HK-2 (cell line): ENCODE measurements at regions not wholly inside any gene's neighbourhood (a gene's known extent, or its start where the extent isn't known, plus 50 kb on each side); places are given as distances from the start of the nearest gene placed in this dataset.
"Not testable (repeated sequence)": the region's sequence is repeated elsewhere in the genome, so short reads cannot be mapped to it uniquely, and the experiment has no call there.

Experiments used
- DNase-seq: peaks from one replicate; pipeline ENCODE4 v3.0.0-alpha.2; 2018; ENCODE audit not compliant: unreplicated experiment

DNA sequence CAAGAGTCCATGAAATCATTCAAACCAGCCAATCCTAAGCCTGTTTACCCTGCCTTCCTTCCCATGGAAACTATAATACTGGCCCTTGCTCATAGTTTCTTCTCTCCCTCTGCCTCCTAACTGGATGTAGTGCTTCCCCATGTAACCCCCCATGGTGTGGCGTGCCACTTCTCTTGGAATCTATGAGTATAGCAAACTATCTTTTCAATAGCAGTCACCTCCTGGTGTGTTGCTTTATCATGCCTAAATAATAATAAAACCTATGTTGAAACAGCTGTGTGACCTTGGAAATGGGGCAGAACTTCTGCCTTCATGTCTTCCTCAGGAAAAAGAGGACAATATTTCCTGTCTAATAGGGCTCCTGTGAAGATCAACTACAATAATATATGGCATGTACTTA is 234.8 kb upstream of the EDNRA start:
- no peak for DNase-seq

DNA sequence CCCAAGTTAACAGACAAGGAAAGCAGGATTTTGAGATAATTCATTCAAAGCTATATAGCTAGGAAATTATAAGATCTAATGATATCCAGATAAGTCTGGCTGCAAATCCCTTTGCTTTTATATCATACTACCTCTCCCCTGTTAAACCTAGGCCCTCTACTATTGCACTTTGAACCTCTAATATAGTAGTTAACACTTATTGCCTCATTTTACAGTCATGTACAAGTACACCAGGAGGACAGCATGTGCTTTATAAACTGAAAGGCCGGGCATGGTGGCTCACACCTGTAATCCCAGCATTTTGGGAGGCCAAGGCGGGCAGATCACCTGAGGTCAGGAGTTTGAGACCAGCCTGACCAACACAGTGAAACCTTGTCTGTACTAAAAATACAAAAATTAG is 234.4 kb upstream of the EDNRA start:
- DNase-seq: not testable (repeated sequence)

DNA sequence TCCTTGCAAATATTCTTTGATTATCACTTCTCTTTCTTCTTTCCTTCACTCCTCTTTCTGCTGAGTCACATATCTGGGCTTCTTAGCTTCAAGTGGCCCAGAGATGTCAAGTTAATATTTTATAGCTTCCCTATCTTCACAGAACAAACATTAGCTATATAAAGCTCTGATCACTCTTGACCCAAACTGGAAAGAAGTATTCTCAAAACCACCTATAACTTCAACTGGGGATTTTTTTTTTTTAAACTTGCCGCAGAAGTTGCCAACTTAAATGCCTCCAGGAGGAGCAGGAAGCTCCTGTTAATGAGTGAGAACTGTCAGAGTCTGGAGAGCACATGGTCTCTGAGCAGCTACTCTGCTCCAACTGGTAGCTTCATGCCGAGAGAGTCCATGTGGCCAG is 233.3 kb upstream of the EDNRA start:
- DNase-seq: peak; percentile 26

DNA sequence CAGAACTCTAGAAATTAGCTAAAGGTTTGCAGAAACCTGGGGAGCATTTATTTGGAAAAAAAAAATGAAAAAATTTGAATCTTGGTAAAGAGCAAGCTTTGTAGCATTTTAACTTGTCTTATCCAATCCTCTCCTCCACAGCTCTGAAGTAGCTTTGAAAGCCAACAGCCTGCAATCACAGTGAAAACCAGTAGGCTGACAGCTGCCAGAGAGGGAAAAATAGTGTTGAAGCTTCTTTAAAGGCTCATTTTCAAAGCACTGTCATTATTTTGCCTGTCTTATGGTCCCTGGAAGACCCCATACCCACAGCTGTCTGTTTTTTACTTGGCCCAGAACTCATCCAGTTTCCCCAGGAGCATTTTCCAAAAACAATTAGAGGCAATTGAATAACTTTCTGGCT is 230.8 kb upstream of the EDNRA start:
- no peak for DNase-seq

DNA sequence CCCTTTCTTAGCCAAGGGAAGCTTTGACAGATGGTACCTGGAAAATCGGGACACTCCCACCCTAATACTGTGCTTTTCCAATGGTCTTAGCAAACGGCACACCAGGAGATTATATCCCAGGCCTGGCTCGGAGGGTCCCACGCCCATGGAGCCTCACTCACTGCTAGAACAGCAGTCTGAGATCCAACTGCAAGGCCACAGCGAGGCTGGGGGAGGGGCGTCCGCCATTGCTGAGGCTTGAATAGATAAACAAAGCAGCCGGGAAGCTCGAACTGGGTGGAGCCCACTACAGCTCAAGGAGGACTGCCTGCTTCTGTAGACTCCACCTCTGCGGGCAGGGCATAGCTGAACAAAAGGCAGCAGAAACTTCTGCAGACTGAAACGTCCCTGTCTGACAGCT is 225.6 kb upstream of the EDNRA start:
- not testable (repeated sequence) for DNase-seq

DNA sequence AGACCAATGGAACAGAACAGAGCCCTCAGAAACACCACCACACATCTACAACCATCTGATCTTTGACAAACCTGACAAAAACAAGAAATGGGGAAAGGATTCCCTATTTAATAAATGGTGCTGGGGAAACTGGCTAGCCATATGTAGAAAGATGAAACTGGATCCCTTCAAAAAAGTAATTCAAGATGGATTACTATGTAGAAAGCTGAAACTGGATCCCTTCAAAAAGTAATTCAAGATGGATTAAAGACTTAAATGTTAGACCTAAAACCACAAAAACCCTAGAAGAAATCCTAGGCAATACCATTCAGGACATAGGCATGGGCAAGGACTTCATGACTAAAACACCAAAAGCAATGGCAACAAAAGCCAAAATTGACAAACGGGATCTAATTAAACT is 221.6 kb upstream of the EDNRA start:
- DNase-seq: not testable (repeated sequence)

DNA sequence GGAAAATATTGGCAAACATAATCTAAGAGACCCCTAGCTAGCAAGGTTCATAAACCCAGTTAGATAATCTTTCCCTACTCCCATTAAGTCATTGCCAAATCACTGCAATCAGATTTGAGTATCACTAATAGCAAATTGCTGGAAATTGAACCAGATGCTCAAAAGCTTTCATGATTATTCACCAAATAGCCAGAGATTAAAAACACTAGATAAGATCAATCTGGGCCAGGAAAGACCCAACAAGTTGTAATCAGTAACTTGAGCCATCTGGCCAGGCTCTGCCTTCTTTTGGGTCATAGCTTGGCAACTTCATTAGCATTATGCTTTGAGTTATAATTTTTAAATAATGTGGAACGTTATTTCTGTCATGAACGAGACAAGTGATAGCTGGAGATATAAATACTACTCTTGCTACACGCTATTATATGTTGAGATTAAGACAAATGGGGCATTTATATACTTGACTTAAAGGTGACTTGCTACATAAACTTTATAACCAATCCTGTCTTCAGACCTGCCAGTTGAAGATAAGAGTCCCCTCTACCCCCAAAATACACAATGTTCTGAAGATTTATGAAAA is 196.6 kb upstream of the EDNRA start:
- no peak for DNase-seq

DNA sequence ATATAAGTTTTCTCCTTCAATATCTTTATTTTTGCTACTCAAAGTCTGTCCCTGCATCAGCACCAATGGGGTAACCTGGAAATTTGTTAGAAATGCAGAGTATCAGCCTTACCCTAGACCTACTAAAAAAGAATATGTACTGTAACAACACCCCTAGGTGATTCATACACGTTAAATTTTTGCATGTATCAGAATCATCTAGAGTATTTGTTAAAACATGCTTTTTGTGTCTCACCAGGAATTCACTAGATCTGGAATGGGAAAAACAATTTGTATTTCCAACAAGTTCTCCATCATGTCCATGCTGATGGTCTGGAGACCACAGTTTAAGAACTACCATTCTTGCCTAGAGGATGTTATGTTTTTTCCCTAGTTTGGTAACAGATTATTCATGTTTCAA is 196.0 kb upstream of the EDNRA start:
- no peak for DNase-seq

DNA sequence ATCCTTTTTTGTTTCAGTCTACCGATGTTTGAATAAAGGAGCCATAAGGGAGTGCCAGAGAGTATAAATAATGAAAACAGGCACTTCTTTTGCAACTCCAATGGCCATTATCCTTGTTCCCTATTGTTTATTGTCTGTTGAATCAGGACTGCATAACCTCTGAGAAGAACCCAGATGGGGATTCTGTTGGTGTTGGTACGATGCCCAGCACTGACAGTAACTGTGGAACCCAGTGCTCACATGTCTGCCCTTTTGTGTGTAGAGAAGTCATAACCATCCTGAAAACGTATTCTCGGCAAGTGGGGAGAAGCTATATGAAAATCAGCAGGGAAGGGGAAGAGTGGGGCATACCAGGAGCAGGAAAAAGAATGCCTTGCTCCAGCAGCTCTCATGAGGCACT is 195.1 kb upstream of the EDNRA start:
- no peak for DNase-seq

DNA sequence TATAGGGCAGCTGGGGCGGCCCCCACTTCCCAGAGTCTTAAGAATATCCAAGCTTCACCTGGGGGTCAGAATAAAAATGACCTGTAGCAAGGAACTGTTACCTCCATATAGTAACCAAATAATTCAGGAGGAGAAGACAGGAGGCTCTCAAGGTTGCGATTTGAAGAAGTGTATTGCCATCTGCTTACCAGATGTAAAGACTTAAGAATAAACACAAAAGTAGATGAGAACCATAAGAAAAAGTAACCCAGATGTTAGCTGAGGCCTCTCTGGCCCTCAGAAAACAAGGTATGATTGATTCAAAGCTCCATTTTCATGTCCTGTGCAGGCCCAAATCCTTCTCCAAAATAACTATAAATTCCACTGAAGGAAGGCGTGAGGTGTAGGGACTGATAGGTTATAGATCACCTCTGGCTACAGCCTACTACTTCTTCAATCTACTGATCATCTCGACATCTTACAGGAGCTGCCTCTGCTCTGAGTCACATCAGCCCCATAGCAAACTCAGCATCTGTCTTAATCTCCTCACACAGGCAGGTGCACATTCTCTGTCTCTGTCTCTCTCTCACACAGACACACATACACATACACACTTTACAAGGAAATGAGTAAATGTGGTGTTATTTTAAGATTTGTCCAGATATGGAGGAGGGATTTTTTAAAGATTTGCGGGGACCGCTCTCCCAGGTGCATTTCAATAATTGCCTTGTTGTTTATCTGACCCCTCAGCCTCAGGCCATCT is 193.9 kb upstream of the EDNRA start:
- DNase-seq: no peak

DNA sequence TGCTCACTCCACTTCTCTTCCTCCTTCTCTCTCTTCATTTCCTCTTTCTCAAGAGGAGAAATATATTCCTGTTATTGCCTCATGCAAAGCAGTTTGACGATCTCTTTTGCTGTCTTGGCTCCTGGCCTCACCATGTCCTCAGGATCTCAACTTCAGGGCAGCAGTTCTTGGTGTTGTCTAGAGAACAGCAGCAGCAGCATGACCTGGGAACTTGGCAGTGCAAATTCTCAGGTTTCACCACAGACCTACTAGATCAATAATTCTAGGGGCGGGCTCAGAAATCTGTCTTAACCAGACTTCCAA is 193.4 kb upstream of the EDNRA start:
- DNase-seq: no peak

DNA sequence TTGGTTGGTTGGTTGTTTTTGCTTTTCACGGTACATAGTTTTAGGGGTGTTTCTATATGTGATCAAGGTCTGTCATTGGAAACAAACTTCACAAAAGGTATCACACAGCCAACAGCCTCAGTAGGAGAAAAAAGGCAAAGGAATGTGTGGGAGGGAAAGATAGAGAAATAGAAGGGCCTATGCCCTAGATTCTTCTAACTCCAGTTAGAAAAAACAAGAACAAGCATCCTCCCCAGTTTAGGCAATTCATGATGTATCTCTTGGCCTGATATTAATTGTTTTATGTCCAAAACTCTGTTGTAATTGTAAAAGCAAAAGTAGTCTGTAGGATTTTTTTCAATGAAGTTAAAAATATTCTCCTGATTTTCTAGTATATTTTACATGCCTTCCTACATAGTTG is 192.4 kb upstream of the EDNRA start:
- no peak for DNase-seq

DNA sequence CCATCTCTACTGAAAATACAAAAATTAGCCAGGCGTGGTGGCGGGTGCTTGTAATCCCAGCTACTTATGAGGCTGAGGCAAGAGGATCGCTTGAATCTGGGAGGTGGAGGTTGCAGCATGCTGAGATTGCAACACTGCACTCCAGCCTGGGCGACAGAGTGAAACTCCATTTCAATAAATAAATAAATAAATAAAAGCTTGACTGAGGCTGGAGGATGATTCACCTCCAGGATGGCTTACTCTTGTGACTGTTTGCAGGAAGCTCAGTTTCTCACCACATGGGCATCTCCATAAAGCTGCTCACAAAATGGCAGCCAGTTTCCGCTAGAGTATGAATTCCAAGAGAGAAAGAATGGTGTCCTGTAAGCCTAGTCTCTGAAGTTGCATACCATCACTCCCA is 191.7 kb upstream of the EDNRA start:
- no peak for DNase-seq

DNA sequence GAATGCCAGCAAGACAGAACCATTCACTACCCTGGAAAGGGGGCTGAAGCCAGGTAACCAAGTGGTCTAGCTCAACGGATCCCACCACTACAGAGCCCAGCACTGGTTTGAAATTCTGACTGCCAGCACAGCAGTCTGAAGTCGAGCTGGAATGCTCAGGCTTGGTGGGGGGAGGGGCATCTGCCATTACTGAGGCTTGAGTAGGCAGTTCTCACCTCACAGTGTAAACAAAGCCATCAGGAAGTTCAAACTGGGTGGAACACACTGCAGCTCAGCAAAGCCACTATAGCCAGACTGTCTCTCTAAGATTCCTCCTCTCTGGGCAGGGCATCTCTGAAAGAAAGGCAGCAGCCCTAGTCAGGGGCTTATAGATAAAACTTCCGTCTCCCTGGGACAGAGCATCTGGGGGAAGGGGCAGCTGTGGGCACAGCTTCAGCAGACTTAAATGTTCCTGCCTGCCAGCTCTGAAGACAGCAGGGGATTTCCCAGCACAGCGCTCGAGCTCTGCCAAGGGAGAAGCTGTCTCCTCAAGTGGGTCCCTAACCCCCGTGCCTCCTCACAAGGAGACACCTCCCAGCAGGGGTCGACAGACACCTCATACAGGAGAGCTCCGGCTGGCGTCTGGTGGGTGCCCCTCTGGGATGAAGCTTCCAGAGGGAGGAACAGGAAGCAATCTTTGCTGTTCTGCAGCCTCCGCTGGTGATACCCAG is 188.1 kb upstream of the EDNRA start:
- DNase-seq: not testable (repeated sequence)

DNA sequence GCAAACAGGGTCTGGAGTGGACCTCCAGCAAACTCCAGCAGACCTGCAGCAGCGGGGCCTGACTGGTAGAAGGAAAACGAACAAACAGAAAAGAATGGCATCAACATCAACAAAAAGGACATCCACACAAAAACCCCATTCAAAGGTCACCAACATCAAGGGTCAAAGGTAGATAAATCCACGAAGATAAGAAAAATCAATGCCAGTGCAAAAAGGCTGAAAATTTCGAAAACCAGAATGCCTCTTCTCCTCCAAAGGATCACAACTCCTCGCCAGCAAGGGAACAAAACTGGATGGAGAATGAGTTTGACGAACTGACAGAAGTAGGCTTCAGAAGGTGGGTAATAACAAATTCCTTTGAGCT is 187.6 kb upstream of the EDNRA start:
- DNase-seq: not testable (repeated sequence)

DNA sequence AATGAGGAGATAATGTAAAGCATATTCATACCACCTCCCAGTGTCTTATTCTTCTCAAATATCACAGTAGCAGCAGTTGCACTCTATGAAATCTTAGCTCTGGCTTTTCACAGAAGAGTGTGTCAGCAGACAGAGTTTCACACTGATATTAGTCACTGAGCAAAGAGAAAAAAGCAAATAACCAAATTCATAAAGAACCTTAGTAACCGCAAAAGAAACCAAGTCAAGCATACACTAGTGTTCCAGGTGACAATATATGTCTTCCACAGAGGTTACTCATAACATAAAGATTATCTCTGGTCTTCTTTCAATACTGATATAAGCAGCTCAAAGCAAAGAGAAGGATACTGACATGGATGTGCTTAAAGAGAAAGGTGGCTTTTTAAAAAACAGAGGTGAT is 181.7 kb upstream of the EDNRA start:
- DNase-seq: no peak

DNA sequence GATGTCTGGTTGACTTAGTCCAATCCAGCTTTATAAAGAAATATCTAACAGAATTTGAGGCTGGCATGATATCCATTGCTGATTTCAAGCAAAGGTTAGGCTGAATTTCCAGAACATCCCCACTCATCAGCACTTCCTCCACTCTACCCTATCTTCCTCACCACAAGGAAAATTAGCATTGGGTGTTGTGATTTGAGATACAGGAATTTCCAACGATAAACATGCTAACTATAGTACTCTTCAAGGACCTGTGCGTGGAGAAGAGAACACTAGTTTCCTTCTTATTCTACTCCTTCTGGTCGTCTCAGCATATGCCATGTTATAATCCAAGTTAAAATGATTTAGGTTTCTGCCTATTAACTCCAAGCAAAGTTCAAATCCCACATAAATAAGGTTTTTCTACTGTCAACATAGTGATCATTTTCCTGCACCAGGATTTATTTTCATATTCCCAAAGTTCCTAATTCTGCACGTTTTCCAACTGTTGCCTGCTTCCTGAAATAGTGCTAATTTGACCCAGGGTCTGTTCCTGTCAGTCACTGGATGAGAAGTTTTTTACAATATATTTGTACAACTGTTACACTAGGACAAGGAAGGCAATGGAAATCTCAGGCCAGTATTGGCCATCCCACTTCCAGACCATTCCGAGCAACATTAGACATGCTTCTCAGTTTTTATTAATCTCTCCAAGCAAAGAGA is 177.6 kb upstream of the EDNRA start:
- DNase-seq: no peak

DNA sequence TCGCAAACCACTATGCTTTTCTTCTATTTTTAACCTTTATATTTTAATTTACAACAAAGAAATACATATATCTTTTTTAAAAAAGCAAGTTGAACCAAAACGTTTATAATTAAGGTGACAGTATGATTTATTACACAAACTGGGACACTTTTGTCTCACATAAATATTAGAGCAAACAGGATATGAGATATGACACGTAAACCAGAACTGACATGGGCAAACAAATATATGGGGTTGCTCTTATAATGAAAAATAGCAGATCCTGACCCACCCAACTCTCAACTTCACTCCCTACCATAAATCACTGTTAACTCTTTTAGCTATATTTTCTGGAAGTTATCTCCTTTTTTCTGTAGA is 177.0 kb upstream of the EDNRA start:
- DNase-seq: no peak

DNA sequence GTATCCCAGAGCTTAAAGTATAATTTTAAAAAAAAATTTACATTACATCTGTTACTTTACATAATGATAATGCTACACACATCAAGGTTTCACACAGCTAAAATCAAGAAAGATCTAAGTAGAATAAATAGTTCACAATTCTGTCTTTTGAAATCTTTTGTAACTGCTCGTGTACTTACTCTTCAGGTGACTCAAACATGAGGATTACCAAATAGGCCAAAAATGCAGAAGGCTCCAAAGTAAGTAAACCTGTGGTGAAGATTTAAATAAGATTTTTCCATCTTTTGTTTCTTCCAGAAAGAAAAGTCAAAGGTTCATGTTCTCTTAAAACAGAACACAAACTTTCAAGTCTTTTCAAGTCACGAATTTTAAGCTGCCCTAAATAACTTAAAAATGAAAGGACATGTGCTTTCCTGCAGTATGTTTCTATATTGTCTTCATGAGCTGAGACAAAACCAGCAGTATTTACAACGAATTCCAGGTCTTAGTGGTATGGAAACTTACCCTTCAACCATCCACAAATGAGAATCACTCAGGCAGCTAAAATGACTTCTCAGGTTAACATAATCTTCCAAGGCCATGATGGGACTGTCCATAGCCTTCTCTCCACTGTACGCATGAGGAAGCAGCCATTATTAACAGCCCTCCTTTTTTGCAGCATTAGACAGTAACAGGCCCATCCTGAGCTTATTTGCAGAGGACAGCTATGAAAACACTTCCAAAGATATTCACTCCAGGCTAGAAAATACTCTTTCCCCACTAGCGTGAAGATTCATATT is 172.8 kb upstream of the EDNRA start:
- no peak for DNase-seq

DNA sequence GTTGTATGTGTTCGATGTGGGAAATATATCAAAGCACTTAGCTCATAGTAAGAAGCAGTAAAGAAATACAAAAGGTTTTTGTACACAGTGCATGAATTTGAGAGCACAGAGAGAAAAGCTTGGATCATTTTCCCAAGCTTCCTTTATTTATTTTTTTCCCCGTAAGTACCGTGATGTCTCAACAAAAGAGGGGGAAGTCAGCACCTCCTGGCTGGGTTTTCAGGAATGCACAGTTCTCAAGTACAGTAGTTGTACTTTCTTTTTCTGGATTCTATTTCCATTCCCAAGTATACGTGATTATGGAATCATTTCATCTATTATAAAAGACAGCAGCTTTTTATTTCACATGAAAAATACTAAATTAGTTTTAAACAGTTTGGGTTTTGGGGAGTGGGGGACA is 171.5 kb upstream of the EDNRA start:
- DNase-seq: no peak

DNA sequence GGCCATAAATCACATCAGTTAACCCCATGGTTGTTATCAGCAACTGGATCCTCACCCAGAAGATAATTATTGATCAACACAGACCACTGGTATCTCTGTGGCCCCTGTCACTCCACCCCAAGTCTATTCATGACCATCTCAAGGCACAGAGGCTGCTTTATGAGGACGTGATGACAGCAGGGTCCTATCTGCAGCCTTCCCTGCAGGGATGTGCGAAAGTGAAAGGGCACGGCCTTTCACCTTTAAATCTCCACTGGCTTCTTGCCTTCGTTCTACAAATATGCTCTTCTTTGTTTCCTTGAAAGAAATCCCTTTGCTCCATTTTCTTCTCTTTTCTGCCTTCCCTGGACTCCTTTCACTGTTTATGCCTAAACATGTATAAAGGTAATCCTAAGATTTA is 170.6 kb upstream of the EDNRA start:
- DNase-seq: no peak

DNA sequence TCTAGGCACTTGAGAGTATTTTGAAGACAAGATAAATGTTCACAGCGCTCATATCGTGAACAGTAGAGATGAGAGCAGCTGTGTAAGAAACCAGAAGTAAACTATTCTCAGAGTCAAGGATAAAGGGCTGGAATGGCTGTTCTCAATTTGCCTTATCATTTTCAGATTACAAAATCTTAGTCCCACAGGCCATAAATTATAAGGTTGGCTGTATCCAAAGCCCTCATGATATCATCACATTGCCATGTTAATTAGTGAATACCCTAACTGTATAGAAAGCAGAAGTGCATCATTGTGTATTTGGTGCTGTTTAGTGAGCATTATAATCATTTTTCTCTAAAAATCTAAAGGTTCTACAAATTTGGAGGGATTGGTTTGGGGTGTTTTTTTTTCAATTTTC is 168.9 kb upstream of the EDNRA start:
- no peak for DNase-seq
